Ishikawa (cell line): ENCODE measurements at regions not wholly inside any gene's neighbourhood (a gene's known extent, or its start where the extent isn't known, plus 50 kb on each side); places are given as distances from the start of the nearest gene placed in this dataset.

Experiments used
- RAD21 ChIP-seq: IDR thresholded peaks from 2 replicates; pipeline ENCODE4 v1.6.1; 2012; ENCODE audit warnings: low read depth
- TF ChIP-seq, protein P1 (sequence below): IDR thresholded peaks from 2 replicates; pipeline ENCODE4 v1.6.1; 2012

- no peak for TF ChIP-seq RAD21
- TF ChIP-seq, protein P1, sequence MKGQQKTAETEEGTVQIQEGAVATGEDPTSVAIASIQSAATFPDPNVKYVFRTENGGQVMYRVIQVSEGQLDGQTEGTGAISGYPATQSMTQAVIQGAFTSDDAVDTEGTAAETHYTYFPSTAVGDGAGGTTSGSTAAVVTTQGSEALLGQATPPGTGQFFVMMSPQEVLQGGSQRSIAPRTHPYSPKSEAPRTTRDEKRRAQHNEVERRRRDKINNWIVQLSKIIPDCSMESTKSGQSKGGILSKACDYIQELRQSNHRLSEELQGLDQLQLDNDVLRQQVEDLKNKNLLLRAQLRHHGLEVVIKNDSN = no peak
Measured at GRCh38 chr4:181150191-181150590, 1093.0 kb upstream of the TENM3 start.
